LNCAP (cell line): ENCODE measurements at regions not wholly inside any gene's neighbourhood (a gene's known extent, or its start where the extent isn't known, plus 50 kb on each side); places are given as distances from the start of the nearest gene placed in this dataset.

ENCODE experiments used
- CTCF ChIP-seq: fragments of 450-650 bp; IDR thresholded peaks from 2 replicates; pipeline ENCODE4 v1.5.1; 2017; ENCODE audit warnings: mild to moderate bottlenecking

DNA sequence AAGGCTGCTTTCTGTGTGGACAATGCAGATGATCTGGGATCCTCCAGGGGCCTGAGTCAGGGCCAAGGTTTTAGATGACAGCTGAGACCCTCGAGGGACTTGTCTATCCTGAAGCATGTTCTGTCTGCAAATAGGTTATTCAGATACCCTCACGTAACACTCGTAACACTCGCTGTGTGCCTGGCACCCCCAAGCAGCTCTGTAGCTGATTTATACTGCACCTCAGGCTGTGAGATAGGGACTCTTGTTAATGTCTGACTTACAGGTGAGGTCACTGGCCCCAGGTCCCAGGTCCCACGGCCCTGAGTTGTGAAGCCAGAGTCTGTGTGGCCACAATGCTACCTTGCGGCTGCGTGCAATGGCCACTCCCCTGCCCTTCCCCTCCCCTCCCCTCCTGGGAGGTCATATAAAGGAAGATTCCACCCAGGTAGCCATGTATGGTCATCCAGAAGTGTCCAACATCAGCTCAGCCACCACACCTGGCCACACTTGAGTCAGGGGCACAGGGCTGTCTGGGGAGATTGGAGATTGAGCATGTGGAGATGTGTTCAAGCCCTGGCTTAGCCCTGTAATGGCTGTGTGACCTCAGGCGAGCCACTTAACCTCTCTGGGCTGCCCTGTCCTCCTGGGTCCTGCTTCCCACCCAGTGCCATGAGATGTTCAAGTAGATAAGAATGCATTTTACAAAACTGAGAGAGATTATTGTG is 687.7 kb downstream of the MATN1 start:
- TF ChIP-seq CTCF, result no peak

- TF ChIP-seq CTCF, result no peak
Measured at GRCh38 chr1:30034627-30035521, 688.5 kb downstream of the MATN1 start.

DNA sequence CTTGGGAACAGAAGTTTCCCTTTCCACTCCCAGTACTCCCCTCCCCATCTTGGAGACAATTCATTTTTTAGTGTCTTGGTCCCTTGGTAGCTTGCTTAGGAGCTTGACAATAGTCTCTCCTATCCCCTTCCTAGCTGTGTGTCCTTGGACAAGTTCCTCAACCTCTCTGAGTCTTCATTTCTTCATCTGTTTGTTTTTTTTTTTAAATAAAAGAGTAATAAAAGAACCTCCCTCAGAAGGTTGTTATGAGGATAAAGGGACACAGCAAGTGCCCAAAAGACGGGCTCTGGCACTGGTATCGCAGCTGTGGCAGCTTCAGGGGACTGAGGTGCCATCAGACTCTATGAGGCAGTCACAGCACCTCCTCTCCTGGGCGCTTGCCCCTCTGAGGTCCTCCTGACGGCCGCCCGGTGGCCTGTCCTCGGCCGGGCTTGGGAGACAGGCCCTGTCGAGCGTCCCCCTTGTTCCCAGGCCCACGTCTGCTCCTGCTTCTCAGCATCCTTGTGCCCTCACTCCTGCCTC is 689.2 kb downstream of the MATN1 start:
- no peak for TF ChIP-seq CTCF

- TF ChIP-seq CTCF, result no peak
Measured at GRCh38 chr1:30033256-30034104, 689.9 kb downstream of the MATN1 start.

DNA sequence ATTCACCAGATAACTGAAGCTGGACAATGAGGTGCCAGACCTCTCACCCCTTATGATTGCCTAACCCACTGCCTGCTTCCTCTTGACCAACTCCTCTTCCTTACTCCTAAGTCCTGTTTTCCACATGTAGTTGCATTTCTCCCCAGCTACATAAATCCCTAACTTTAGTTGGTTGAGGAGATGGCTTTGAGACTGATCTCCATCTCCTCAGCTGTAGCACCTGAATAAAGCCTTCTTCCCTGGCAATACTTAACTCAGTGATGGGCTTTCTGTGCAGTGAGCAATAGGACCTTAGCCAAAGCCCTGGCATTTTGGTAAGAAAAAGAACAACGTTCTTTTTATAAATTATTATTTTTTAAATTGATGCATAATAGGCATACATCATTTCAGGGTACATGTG is 691.1 kb downstream of the MATN1 start:
- TF ChIP-seq CTCF, result no peak

- no peak for TF ChIP-seq CTCF
Measured at GRCh38 chr1:30029677-30030076, 693.7 kb downstream of the MATN1 start.

DNA sequence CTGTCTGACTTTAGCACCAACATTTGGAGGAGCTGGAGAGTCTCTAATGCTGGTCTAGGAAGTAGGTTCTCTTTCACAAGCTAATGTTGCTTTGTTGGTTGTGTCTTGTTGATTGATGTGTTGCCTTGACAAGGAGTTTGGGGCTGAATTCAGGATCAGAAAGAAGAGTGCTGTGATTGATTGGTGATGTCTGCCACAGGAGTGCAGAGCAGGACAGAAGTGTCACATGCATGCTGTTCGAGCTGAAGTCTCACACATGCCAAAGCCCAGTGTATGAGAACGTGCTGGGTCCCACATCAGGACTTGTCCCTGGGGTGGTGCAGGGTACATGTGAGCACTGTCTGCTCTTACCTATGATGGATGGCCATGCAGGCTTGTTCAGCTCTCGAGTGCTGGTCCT is 694.4 kb downstream of the MATN1 start:
- no peak for TF ChIP-seq CTCF
